ENCODE measurements at regions not wholly inside any gene's neighbourhood (a gene's known extent, or its start where the extent isn't known, plus 50 kb on each side); places are given as distances from the start of the nearest gene placed in this dataset.

GRCh38 chr1:56106531-56107274, 472.7 kb downstream of the PLPP3 start:
- H3K9me3 ChIP-seq (ENCODE audit: control insufficient read depth, insufficient read depth, low read length) = no peaks in the 10 kb centered on the region
- ChIA-PET CTCF (no interaction called here), POLR2A (no interaction called here)
- DNase-seq (ENCODE audit: low read depth, low spot score) = no peak
- H3K4me3 ChIP-seq (ENCODE audit: low read depth, low read length) = no peak overlapping the region
- no peak overlapping the region for H3K27ac ChIP-seq (ENCODE audit: low read depth, low read length)
- TF ChIP-seq CTCF (IDR thresholded peaks at IDR 0.05; ENCODE audit: low read depth, low read length) = no peak
- H3K27me3 ChIP-seq (ENCODE audit: control insufficient read depth, insufficient read depth, low read length) = no peaks in the 10 kb centered on the region

DNA sequence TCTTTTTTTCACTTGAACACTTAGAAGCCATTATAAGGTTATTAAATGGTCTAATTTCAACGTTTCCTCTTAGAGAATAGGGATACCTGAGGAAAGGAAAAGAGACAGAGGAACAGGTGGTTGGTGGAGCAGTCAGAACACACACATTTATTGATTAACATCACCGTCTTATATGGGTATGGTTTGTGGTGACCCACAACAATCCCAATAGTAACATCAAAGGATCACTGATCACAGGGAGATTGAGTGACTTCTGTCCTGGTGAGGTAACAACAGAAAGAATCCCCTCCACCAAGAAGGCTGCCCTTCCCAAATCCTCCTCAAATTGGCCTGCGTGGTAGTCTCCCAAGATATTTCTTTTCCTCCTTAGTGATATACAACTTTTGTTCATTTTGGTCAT, 474.0 kb downstream of the PLPP3 start:
- ChIA-PET CTCF (no interaction called here), POLR2A (no interaction called here)
- no peak for DNase-seq (ENCODE audit: low read depth, low spot score)
- no peak overlapping the region for H3K4me3 ChIP-seq (ENCODE audit: low read depth, low read length)
- no peak overlapping the region for H3K27ac ChIP-seq (ENCODE audit: low read depth, low read length)
- no peak for TF ChIP-seq CTCF (IDR thresholded peaks at IDR 0.05; ENCODE audit: low read depth, low read length)
- H3K27me3 ChIP-seq (ENCODE audit: control insufficient read depth, insufficient read depth, low read length) = no peaks in the 10 kb centered on the region
- H3K9me3 ChIP-seq (ENCODE audit: control insufficient read depth, insufficient read depth, low read length) = no peaks in the 10 kb centered on the region

DNA sequence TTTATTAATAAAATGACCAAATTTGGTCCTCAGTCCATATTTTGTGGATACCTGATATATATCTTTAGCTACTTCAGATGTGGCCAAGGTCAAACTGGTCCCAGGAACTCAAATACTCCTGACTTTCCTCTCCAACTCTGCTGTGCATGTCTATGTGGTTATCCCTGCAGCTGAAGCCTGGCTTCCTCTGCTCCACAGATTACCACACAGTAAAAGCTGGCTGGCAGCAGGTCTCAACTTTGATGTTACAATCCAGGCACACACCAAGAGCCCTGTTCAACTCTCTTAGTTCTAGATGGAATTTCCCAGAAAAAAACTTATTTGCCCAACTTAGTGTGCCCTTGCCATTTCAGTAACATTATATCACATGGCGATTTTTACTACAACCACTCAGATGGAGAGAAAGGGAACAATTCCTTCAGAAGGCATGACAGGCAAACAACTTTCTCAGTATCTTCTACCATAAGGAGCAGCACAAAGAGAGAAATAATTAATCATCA, 479.5 kb downstream of the PLPP3 start:
- CTCF ChIA-PET = no interaction called here
- DNase-seq (ENCODE audit: low read depth, low spot score) = no peak
- H3K9me3 ChIP-seq (ENCODE audit: control insufficient read depth, insufficient read depth, low read length) = no peaks in the 10 kb centered on the region
- no peak overlapping the region for H3K4me3 ChIP-seq (ENCODE audit: low read depth, low read length)
- no peak overlapping the region for H3K27ac ChIP-seq (ENCODE audit: low read depth, low read length)
- H3K27me3 ChIP-seq (ENCODE audit: control insufficient read depth, insufficient read depth, low read length) = no peaks in the 10 kb centered on the region
- no peak for TF ChIP-seq CTCF (IDR thresholded peaks at IDR 0.05; ENCODE audit: low read depth, low read length)
- POLR2A ChIA-PET = no interaction called here

- H3K27me3 ChIP-seq (ENCODE audit: control insufficient read depth, insufficient read depth, low read length) = no peaks in the 10 kb centered on the region
- no peak overlapping the region for H3K27ac ChIP-seq (ENCODE audit: low read depth, low read length)
- ChIA-PET POLR2A (no interaction called here), CTCF (no interaction called here)
- no peaks in the 10 kb centered on the region for H3K9me3 ChIP-seq (ENCODE audit: control insufficient read depth, insufficient read depth, low read length)
- H3K4me3 ChIP-seq (ENCODE audit: low read depth, low read length) = no peak overlapping the region
- no peak for DNase-seq (ENCODE audit: low read depth, low spot score)
- TF ChIP-seq CTCF (IDR thresholded peaks at IDR 0.05; ENCODE audit: low read depth, low read length) = no peak
Measured at GRCh38 chr1:56098946-56099345, 480.4 kb downstream of the PLPP3 start.

DNA sequence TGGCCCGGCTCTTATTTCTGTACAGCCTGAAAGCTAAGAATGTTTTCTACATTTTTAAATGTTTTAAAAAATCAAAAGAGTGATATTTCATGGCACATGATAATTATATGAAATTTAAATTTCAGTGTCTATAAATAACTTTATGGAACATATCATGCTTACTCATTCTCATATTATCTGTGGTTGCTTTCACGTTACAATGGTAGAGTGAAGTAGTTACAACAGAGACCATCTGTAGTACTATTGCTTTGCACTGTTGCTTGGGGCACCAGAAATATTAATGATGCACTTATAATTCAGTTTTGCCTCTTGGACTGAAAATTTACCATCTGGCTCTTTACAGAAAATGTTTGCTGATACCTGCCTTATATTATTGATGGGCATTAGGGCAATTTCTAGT, 481.6 kb downstream of the PLPP3 start:
- no peak for TF ChIP-seq CTCF (IDR thresholded peaks at IDR 0.05; ENCODE audit: low read depth, low read length)
- Histone ChIP-seq H3K9me3 (ENCODE audit: control insufficient read depth, insufficient read depth, low read length) (no peaks in the 10 kb centered on the region), H3K27ac (ENCODE audit: low read depth, low read length) (no peak overlapping the region), H3K4me3 (ENCODE audit: low read depth, low read length) (no peak overlapping the region), H3K27me3 (ENCODE audit: control insufficient read depth, insufficient read depth, low read length) (no peaks in the 10 kb centered on the region)
- ChIA-PET CTCF (interaction anchor here (0.9 kb wide), 1 partner anchor 23 kb away, joined by 3 read pairs; no protein-coding TSS in a partner anchor), POLR2A (no interaction called here)
- no peak for DNase-seq (ENCODE audit: low read depth, low spot score)
